GM18519 (cell line): ENCODE measurements at regions not wholly inside any gene's neighbourhood (a gene's known extent, or its start where the extent isn't known, plus 50 kb on each side); places are given as distances from the start of the nearest gene placed in this dataset.

ENCODE experiments used
- ATAC-seq: cut with Tn5 transposase; IDR thresholded peaks from one replicate; pipeline ENCODE4 v1.9.1; 2021; ENCODE audit warnings: mild to moderate bottlenecking, moderate library complexity; ENCODE audit not compliant: unreplicated experiment, low FRiP score

DNA sequence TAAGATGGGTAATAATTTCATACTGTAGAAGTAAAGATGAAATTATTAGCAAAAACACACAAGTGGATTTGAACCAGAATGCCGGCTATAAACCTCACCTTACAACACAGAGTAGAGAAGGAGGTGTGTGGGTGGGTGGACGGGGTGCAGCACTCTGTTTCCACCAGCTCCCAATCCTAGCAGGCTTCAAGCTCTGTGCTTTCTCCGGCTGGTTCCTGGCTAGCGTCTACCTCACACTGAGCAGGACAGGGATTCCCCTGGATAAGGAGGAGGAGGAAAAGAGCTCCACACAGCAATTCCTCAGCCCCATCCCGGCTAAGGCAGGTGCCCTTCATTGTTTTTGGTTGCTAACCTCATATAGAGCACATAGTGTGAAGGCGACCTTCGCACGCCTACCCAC, 453.3 kb downstream of the C6orf118 start:
- no peak for ATAC-seq

- no peak for ATAC-seq
These were observed 454.1 kb downstream of the C6orf118 start for GRCh38 chr6:164855281-164855680.

GRCh38 chr6:164854526-164854925, 454.9 kb downstream of the C6orf118 start:
- no peak for ATAC-seq

- no peak for ATAC-seq
These were observed 463.6 kb downstream of the C6orf118 start for GRCh38 chr6:164845773-164846172.

DNA sequence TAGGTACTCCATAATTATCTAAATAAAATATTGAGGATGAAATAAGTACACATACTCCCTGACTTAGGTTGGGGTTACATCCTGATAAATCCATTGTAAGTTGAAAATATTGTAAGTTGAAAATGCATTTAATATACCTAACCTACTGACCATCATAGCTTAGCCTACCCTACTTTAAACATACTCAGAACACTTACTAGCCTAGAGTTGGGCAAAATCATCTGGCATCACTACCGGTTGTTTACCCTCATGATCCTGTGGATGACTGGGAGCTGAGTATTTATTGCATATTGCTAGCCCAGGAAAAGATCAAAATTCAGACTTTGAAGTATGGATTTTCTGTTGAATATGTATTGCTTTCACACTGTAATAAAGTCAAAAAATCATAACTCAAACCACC, 467.3 kb downstream of the C6orf118 start:
- ATAC-seq: no peak

DNA sequence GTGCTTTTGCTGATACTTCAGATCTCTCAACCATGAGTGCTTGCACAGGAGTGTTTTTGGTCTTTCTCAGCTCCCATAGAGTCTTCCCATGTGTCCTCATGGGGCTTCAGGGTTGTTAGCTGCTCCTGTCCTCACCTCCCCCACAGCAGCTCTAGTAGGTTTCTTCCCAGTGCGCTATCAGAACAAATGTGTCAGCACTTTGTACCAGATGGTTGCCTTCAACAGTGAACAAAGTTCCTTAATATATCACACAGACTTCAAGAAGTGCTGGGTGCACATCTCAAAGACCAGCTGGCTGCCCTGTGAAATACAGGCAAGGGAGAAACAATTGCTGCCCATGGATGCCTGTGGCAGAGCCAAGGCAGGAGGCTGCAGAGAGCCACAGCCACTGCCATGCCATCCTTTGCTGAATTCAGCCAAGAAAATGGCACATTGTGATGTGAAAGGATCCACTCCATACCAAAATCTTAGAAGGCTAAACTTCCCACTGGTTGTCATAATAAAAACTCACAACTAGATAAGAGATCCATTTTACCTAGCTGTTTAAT, 471.3 kb downstream of the C6orf118 start:
- ATAC-seq: no peak

DNA sequence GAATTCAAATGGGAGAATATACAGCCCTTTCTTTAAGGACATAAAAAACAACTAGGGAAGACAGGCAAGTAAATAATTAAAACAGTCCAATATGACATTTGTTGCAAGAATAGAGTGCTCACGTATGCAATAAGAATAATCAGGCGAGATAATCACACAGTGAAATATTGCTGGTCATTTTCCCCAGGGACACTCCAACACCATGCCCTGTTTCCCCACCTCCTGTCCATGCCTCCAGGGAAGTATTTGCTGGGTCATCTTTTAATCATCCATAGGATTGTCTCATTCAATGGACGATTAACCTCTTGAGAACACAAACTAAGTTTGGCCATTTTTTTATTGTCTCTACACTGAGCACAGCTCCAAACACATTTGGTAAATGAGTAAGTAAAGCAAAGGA, 472.9 kb downstream of the C6orf118 start:
- ATAC-seq: no peak

DNA sequence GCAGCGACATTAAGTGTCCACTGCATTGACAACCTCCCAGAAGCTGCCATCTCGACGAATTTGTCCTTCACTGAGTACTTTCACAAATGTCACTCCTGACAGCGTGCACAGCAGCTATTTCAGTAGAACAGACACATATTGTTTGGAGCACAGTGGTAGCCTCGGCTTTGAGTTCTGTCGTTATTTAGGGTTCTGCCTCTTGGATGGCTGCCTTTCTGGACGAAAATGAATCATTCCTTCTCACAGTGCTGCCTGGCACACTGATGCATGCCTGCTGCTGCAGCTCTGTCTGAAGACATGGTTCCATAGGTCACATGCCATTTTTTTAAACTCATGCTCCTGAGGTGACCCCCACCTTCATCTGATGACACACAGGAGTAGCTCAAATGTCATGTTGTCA, 477.0 kb downstream of the C6orf118 start:
- no peak for ATAC-seq

DNA sequence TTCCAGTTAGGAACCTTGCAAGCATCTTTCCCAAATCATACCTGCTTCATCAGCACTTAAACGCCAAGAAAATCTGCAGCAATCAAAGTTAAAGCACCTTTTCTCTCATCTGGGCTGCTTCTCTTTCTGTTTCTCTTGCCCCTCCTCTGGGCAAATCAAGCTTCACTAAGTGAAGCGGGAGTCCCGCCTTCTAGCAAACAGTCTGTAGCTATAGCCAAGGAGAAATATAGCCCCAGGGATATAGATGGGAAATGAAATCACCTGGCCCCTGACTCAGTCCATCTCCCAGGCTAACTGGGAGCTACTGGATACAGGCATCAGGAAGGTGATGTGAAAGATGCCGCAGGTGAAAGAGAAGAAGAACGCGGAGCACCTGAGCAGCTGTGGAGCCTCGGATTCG, 481.9 kb downstream of the C6orf118 start:
- no peak for ATAC-seq

- ATAC-seq: no peak
These were observed 482.5 kb downstream of the C6orf118 start for GRCh38 chr6:164826831-164827468.

GRCh38 chr6:164825386-164825785, 484.0 kb downstream of the C6orf118 start:
- no peak for ATAC-seq

DNA sequence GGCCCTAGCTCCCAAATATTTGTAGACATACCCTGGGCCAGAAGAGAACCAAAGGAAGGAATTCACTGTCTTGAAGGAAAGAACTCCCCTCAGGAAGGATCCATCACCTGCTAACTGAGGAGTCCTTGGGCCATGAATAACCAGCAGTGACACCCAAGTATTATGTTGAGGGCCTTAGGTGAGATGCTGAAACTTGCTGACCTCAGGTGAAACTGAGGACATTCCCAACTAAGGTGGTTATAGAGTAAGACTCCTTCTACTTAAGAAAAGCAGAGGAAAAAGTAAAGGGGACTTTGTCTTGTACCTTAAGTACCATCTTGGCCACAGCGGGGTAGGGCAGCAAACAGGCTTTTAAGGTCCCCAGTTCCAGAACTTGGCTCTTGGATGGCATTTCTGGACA, 491.7 kb downstream of the C6orf118 start:
- ATAC-seq: no peak

GRCh38 chr6:164812706-164813105, 496.7 kb downstream of the C6orf118 start:
- ATAC-seq: no peak

- no peak for ATAC-seq
These were observed 502.3 kb downstream of the C6orf118 start for GRCh38 chr6:164807125-164807524.

DNA sequence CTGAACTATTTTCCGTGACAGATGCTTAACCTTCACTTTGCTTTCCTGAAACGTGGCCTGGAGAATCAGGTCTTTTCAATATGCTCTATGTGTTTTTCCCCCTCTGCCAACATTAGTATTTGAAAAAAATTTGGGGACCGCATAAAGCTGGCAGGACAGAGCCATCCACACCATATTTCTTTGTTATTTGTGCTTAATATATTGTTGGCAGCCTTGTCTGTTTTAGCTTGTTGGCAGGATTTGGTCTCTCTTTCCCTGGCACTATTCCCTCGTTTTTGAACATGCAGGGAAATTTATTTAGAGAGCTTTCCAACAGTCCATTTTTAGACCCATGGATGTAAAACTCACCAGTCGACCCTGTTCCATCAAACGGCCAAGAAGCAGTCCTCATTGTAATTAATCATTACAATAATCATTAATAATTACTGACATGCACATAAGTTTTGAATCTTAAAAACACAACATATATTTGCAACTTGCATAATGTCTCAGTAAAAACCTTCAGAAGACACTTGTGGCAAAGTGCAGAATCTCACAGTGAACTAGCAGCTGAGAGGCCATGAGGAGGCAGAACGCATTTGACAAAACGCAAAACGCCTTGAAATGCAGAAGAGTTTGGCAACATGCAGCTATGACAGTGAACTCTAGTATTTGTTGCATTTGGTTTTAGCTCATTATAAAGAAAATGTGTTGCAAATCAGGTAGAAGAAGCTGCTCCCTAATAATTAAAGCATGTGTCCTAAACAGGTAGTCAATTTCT, 514.2 kb downstream of the C6orf118 start:
- ATAC-seq: no peak

DNA sequence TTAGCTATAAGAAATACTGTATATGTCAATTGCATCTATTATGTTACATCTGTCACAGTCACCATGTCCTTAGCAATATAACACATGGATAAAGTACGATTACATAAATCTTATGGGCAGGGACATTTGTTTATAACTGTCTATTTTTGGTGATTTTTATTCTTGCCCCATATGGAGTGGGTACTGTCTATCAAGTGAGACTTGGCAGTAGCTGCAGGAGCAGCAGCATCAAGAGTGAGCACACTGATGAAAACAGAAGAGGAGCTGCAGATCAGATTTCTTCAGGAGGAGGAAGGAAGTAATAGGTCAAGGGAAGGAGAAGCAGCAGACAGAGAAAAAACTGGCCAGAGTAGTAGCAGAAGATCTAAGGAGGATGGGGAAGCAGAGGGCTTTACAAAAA, 516.7 kb downstream of the C6orf118 start:
- ATAC-seq: no peak

- ATAC-seq: no peak
These were observed 517.9 kb downstream of the C6orf118 start for GRCh38 chr6:164791498-164791897.

- ATAC-seq: no peak
These were observed 545.6 kb downstream of the C6orf118 start for GRCh38 chr6:164763788-164764187.

DNA sequence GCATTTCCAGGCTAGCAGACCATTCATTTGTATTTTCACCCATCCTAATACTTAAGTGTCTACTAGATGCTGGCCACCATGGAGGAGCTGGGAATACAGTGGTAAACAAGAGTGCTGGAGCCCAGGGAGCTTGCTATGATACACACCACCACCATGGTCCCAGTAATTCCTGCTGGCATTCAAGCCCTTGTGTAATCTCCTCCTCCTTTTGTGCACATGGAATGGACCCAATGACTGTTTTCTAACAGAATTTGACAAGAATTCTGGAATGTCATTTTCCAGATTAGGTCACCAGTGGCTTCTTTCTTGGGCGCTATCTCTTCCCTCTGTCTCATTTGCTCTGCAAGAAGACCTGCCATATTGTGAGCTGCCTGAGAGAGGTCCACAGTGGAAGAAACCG, 552.0 kb downstream of the C6orf118 start:
- ATAC-seq: no peak

DNA sequence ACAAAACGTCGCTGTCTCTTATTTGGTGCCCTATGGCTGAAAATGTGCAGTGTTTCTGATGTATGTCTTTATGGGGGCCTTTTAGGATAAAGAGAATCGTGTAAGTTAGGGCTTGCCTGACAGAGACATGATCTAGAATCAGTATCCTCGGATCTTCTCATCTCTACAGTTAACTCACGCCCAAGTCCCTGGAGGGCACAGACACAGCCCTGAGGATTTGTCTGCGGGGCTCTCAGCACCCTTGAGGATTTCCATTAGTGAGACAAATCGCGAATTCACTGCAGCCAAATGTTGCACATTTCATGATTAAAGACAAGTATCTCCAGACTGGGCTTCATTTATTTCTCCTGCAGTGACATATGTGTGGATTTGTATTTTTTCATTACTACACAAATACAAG, 552.7 kb downstream of the C6orf118 start:
- no peak for ATAC-seq

GRCh38 chr6:164756142-164756541, 553.3 kb downstream of the C6orf118 start:
- ATAC-seq: no peak

DNA sequence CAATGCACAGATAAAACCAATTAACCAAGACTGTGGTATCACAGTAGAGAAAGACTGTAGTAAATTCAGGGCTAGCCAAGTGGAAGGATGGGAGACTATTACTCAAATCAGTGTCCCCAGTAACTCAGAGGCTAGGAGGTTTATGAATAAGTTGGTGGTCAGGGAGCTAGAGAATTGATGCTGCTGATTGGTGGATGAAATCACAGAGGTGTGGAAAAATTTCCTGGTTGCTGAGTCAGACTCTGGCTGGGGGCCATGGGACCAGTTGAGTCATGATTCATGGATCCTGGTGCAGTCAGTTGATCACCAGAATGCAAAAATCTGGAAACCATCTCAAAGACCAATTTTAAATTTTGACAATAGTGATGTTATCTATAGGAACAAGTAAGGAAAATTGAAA, 555.9 kb downstream of the C6orf118 start:
- ATAC-seq: no peak
